MCF 10A (cell line): ENCODE measurements at regions not wholly inside any gene's neighbourhood (a gene's known extent, or its start where the extent isn't known, plus 50 kb on each side); places are given as distances from the start of the nearest gene placed in this dataset.

Experiments used
- BruUV-seq: library from RNA; stranded (reverse); fragments of 400-500 nt; replicated peaks from 2 replicates; lab custom pipeline; 2021; lab: Mats Ljungman, UMichigan
- CTCF ChIA-PET: fragments of 300-600 bp; sonication (Branson Sonifier 250); formaldehyde crosslinking; extraction: SDS; loops from one replicate; lab custom pipeline; 2021; ENCODE audit warnings: antibody characterized with exemption, inconsistent platforms; lab: Yijun Ruan, JAX
- POLR2A ChIA-PET: fragments of 300-600, 350-650 bp; sonication (Branson Sonifier 250); formaldehyde crosslinking; extraction: SDS; loops from one replicate; lab custom pipeline; 2020; ENCODE audit warnings: antibody characterized with exemption, inconsistent platforms; lab: Yijun Ruan, JAX
- DNase-seq: peaks from one replicate; pipeline ENCODE4 v3.0.0-alpha.2; 2018; ENCODE audit not compliant: unreplicated experiment
- H3K27ac Mint-ChIP-seq: one replicate; pipeline ENCODE4 v1.8.0; 2022; ENCODE audit warnings: mild to moderate bottlenecking, low read depth, mixed read lengths; ENCODE audit not compliant: unreplicated experiment
- H3K27me3 Mint-ChIP-seq: one replicate; pipeline ENCODE4 v1.8.0; 2022; ENCODE audit warnings: mixed read lengths; ENCODE audit not compliant: insufficient read depth, unreplicated experiment
- H3K36me3 Mint-ChIP-seq: one replicate; pipeline ENCODE4 v1.8.0; 2022; ENCODE audit warnings: mild to moderate bottlenecking, moderate library complexity, mixed read lengths; ENCODE audit not compliant: insufficient read depth, unreplicated experiment
- H3K4me1 Mint-ChIP-seq: one replicate; pipeline ENCODE4 v1.8.0; 2022; ENCODE audit warnings: mixed read lengths; ENCODE audit not compliant: insufficient read depth, unreplicated experiment
- H3K4me3 Mint-ChIP-seq: one replicate; pipeline ENCODE4 v1.8.0; 2022; ENCODE audit warnings: mild to moderate bottlenecking, moderate library complexity, mixed read lengths; ENCODE audit not compliant: unreplicated experiment
- H3K9me3 Mint-ChIP-seq: one replicate; pipeline ENCODE4 v1.8.0; 2022; ENCODE audit warnings: mixed read lengths; ENCODE audit not compliant: unreplicated experiment
- CTCF ChIP-seq: fragments of 200-600 bp; IDR thresholded peaks from one replicate; pipeline ENCODE4 v1.8.0; 2022; ENCODE audit warnings: antibody characterized with exemption, mild to moderate bottlenecking; ENCODE audit not compliant: unreplicated experiment
- intact Hi-C: fragments of 100-400 bp; cut with micrococcal nuclease; formaldehyde crosslinking; loops from 2 replicates; pipeline ENCODE4 v1.14.1; 2022

GRCh38 chr3:187618722-187619121 is 51.5 kb downstream of the SST start:
- Mint-ChIP-seq H3K36me3 (no peaks in the 10 kb centered on the region), H3K9me3 (no peaks in the 10 kb centered on the region), H3K4me1 (no peaks in the 10 kb centered on the region), H3K27ac (no peak overlapping the region), H3K27me3 (peaks cover 40% of the 10 kb centered on the region), H3K4me3 (no peak overlapping the region)
- intact Hi-C loops = no loop called here
- DNase-seq = no peak
- no TSS peak for BruUV-seq
- CTCF ChIA-PET = interaction anchor here (0.5 to 4.1 kb wide), 8 partner anchors 58 to 548 kb away, joined by 3 to 61 read pairs (median 4); no protein-coding TSS in a partner anchor
- POLR2A ChIA-PET = interaction anchor here (1.3 kb wide), 2 partner anchors 61 to 295 kb away, joined by 3 to 4 read pairs; no protein-coding TSS in a partner anchor
- no peak for TF ChIP-seq CTCF

DNA sequence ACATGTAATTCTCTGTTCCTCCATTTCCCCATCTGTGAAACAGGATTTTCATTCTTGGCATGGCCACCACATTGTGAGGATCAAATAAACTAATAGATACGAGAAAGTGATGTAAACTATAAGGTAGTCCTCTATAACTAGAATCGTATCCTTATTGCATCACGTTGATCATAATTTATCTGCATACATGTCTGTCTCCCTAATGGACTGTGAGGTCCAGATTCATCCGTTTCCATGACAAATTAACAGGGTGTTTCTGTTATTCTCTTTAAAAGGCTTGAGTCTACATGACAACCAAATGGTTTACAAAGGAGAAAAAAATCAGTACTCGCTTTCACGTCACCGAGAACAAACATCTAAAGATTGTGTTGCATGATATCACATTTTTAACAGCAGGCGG is 53.0 kb downstream of the SST start:
- Mint-ChIP-seq H3K4me1 (peaks cover 5% of the 10 kb centered on the region), H3K9me3 (no peaks in the 10 kb centered on the region), H3K27me3 (peaks cover 34% of the 10 kb centered on the region), H3K36me3 (no peaks in the 10 kb centered on the region), H3K4me3 (no peak overlapping the region), H3K27ac (no peak overlapping the region)
- no peak for DNase-seq
- intact Hi-C loops = no loop called here
- POLR2A ChIA-PET = interaction anchor here (1.9 kb wide), 1 partner anchor 62 kb away, joined by 14 read pairs; no protein-coding TSS in a partner anchor
- BruUV-seq = no TSS peak
- CTCF ChIA-PET = interaction anchor here (0.8 to 10.1 kb wide), 3 partner anchors 37 to 389 kb away, joined by 3 to 158 read pairs (median 6); no protein-coding TSS in a partner anchor
- TF ChIP-seq CTCF = no peak

DNA sequence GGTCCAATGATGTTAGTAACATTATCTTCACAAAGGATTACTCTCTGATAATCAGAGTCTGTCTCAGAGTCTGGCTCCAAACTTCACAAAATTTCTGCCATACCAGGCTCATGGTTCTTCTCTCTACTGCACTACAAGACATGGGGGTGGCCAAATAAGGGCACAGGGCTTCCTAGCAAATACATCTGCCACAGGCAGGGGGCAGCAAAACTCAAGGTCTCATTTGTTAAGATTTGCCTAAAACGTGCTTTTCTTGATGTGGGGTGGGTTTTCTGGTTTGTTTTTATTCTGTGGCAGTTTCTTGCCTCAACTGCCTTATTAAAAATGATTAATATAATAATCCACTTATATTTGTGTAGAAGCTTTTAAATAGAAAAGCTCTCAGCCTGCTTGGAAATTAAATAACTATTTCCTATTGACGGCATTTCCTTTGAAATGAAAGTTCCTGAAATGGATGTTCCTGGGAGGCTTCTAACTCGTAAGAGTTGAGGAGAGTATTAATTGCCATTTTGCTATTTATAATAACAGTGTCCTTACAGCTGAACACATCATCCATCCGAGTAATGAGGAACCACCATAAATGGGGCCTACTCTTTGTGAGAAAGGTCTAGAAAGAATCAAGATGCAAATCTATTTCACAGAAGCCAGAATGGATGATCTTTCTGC is 53.8 kb downstream of the SST start:
- BruUV-seq = no TSS peak
- H3K27ac Mint-ChIP-seq = no peak overlapping the region
- ChIA-PET CTCF (interaction anchor here (0.6 to 10.1 kb wide), 31 partner anchors 9 to 1618 kb away, joined by 3 to 158 read pairs (median 4); no protein-coding TSS in a partner anchor), POLR2A (interaction anchor here (0.8 to 1.9 kb wide), 2 partner anchors 10 to 63 kb away, joined by 3 to 14 read pairs; no protein-coding TSS in a partner anchor)
- intact Hi-C loops = loop anchor here (1.0 kb wide), 3 partner anchors 63 to 396 kb away; no protein-coding TSS in a partner anchor
- TF ChIP-seq CTCF = peak; percentile 78
- H3K4me3 Mint-ChIP-seq = no peak overlapping the region
- peak; percentile 76 for DNase-seq
- no peaks in the 10 kb centered on the region for H3K36me3 Mint-ChIP-seq
- peaks cover 36% of the 10 kb centered on the region for H3K27me3 Mint-ChIP-seq
- H3K9me3 Mint-ChIP-seq = no peaks in the 10 kb centered on the region
- H3K4me1 Mint-ChIP-seq = peaks cover 5% of the 10 kb centered on the region

GRCh38 chr3:187615630-187616029 is 54.6 kb downstream of the SST start:
- no peaks in the 10 kb centered on the region for H3K36me3 Mint-ChIP-seq
- H3K27ac Mint-ChIP-seq = no peak overlapping the region
- no peak for DNase-seq
- TF ChIP-seq CTCF = no peak
- peaks cover 5% of the 10 kb centered on the region for H3K4me1 Mint-ChIP-seq
- no peaks in the 10 kb centered on the region for H3K9me3 Mint-ChIP-seq
- CTCF ChIA-PET = interaction anchor here (0.5 to 10.1 kb wide), 32 partner anchors 8 to 1619 kb away, joined by 3 to 158 read pairs (median 4); no protein-coding TSS in a partner anchor
- peaks cover 43% of the 10 kb centered on the region for H3K27me3 Mint-ChIP-seq
- no TSS peak for BruUV-seq
- intact Hi-C loops = loop anchor here (1.0 kb wide), 3 partner anchors 64 to 395 kb away; no protein-coding TSS in a partner anchor
- no peak overlapping the region for H3K4me3 Mint-ChIP-seq
- POLR2A ChIA-PET = interaction anchor here (0.8 to 1.9 kb wide), 2 partner anchors 10 to 64 kb away, joined by 3 to 14 read pairs; no protein-coding TSS in a partner anchor
